HepG2 (cell line): ENCODE measurements at regions not wholly inside any gene's neighbourhood (a gene's known extent, or its start where the extent isn't known, plus 50 kb on each side); places are given as distances from the start of the nearest gene placed in this dataset.

Source experiments
- ATAC-seq: fragments of 200-7000 bp; cut with Tn5 transposase; 3 replicates; pipeline ENCODE4 v1.9.1; 2020; ENCODE audit warnings: mild to moderate bottlenecking, moderate library complexity
- BruUV-seq: library from RNA; stranded (reverse); fragments of 400-500 nt; replicated peaks from 2 replicates; lab custom pipeline; 2021; lab: Mats Ljungman, UMichigan
- CTCF ChIA-PET: fragments of 300-600 bp; formaldehyde crosslinking; extraction: SDS; loops from one replicate; lab custom pipeline; 2021; ENCODE audit warnings: low total read pairs, inconsistent platforms, low intra/inter-chr PET ratio; lab: Yijun Ruan, JAX
- POLR2A ChIA-PET: fragments of 350-600 bp; sonication (Branson Sonifier 250); formaldehyde crosslinking; loops from one replicate; lab custom pipeline; 2020; ENCODE audit warnings: antibody characterized with exemption, inconsistent platforms; lab: Yijun Ruan, JAX
- DNase-seq: peaks from one replicate; pipeline ENCODE4 v3.0.0-alpha.2; 2015; ENCODE audit warnings: low spot score
- FAIRE-seq: peaks from 3 replicates; lab custom pipeline; 2011; peaks lifted over from hg19 to GRCh38; lab: Jason Lieb, UNC
- H2AFZ ChIP-seq: one replicate; pipeline ENCODE4 v1.6.1; 2011; ENCODE audit warnings: low read length, inconsistent platforms
- H3K27ac ChIP-seq: fragments of 300-600 bp; 3 replicates; pipeline ENCODE4 v1.8.0; 2011; ENCODE audit warnings: mixed run types, mild to moderate bottlenecking, mixed read lengths, low read length, inconsistent platforms; ENCODE audit not compliant: insufficient read depth; ENCODE audit errors: extremely low read length
- H3K27me3 ChIP-seq, 2 experiments: fragments of 200-600 bp in 1 of 2; 2 replicates in 1 of 2; 3 replicates in 1 of 2; pipeline versions ENCODE4 v1.6.0 to v1.8.0; 2011; ENCODE audit warnings: low read length in 2 of 2, mild to moderate bottlenecking in 2 of 2, moderate library complexity in 2 of 2, inconsistent platforms in 1 of 2; ENCODE audit not compliant: insufficient read depth in 2 of 2, control insufficient read depth in 1 of 2
- H3K36me3 ChIP-seq, 2 experiments: fragments of 200-600 bp in 1 of 2; replicated peaks in 1 of 2; 2 replicates in 1 of 2; 3 replicates in 1 of 2; pipeline versions ENCODE4 v1.5.1 to v1.8.0; 2011; ENCODE audit warnings: low read length in 2 of 2, inconsistent platforms in 1 of 2; ENCODE audit not compliant: insufficient read depth in 2 of 2, control insufficient read depth in 1 of 2
- H3K4me1 ChIP-seq: 2 replicates; pipeline ENCODE4 v1.5.1; 2012; ENCODE audit warnings: low read length, inconsistent platforms; ENCODE audit not compliant: insufficient read depth
- H3K4me2 ChIP-seq: 2 replicates; pipeline ENCODE4 v1.6.0; 2011; ENCODE audit warnings: low read depth, low read length, inconsistent platforms
- H3K4me3 ChIP-seq, 3 experiments: fragments of 200-600 bp in 1 of 3; sonication (generic), shearing (Covaris generic) in 1 of 3; replicated peaks in 1 of 3; 2 replicates each; pipeline ENCODE4 v1.5.1; 2011 to 2016; ENCODE audit warnings: low read length in 3 of 3, inconsistent platforms in 2 of 3, low read depth in 2 of 3, mild to moderate bottlenecking in 2 of 3, control low read depth in 1 of 3, mixed read lengths in 1 of 3; ENCODE audit not compliant: insufficient read depth in 1 of 3
- H3K79me2 ChIP-seq: one replicate; pipeline ENCODE4 v1.6.1; 2011; ENCODE audit warnings: low read length, inconsistent platforms; ENCODE audit not compliant: insufficient read depth
- H3K9ac ChIP-seq: 2 replicates; pipeline ENCODE4 v1.6.0; 2011; ENCODE audit warnings: mild to moderate bottlenecking, low read depth, low read length, inconsistent platforms; ENCODE audit not compliant: insufficient read depth
- H3K9me3 ChIP-seq: 2 replicates; pipeline ENCODE4 v1.5.1; 2012; ENCODE audit warnings: mild to moderate bottlenecking, low read length
- H4K20me1 ChIP-seq: 2 replicates; pipeline ENCODE4 v1.6.0; 2011; ENCODE audit warnings: inconsistent platforms, mild to moderate bottlenecking, low read length, moderate library complexity; ENCODE audit not compliant: insufficient read depth
- FOXA1 ChIP-seq, 2 experiments: fragments of 450-650 bp in 1 of 2; sonication (generic) in 1 of 2; formaldehyde crosslinking in 1 of 2; IDR thresholded peaks; 2 replicates each; pipeline versions ENCODE4 v1.4.0 to v1.6.1; 2016 to 2020; ENCODE audit warnings: missing genetic modification reagents in 1 of 2
- FOXO1 ChIP-seq: sonication (generic); formaldehyde crosslinking; IDR thresholded peaks from 2 replicates; pipeline ENCODE4 v1.4.0; 2020; ENCODE audit warnings: missing genetic modification reagents
- HHEX ChIP-seq: IDR thresholded peaks from 2 replicates; pipeline ENCODE4 v1.6.1; 2016; ENCODE audit warnings: control low read depth
- KLF9 ChIP-seq: IDR thresholded peaks from 2 replicates; pipeline ENCODE4 v1.6.1; 2016; ENCODE audit warnings: low read depth
- PHF5A ChIP-seq: IDR thresholded peaks from one replicate; pipeline ENCODE4 v1.6.1; 2018; ENCODE audit warnings: low read depth, missing genetic modification reagents; ENCODE audit not compliant: unreplicated experiment
- SUZ12 ChIP-seq: fragments of 150-350 bp; IDR thresholded peaks from 2 replicates; pipeline ENCODE4 v1.6.1; 2014; ENCODE audit warnings: low read depth, low read length
- TEAD2 ChIP-seq: sonication (generic); formaldehyde crosslinking; IDR thresholded peaks from 2 replicates; pipeline ENCODE4 v1.9.0; 2021; ENCODE audit warnings: missing genetic modification reagents
- ZBTB1 ChIP-seq: sonication (generic); formaldehyde crosslinking; IDR thresholded peaks from 2 replicates; pipeline ENCODE4 v1.4.0; 2020; ENCODE audit warnings: missing genetic modification reagents, borderline replicate concordance
- ZFP37 ChIP-seq: sonication (generic); formaldehyde crosslinking; IDR thresholded peaks from 2 replicates; pipeline ENCODE4 v1.4.0; 2020; ENCODE audit warnings: missing genetic modification reagents, borderline replicate concordance
- ZNF501 ChIP-seq: sonication (generic); formaldehyde crosslinking; IDR thresholded peaks from 2 replicates; pipeline ENCODE4 v1.5.1; 2020; ENCODE audit warnings: mild to moderate bottlenecking, moderate library complexity, missing genetic modification reagents
- ZNF780A ChIP-seq: sonication (generic); formaldehyde crosslinking; IDR thresholded peaks from 2 replicates; pipeline ENCODE4 v1.8.0; 2022; ENCODE audit warnings: mild to moderate bottlenecking, missing genetic modification reagents, moderate library complexity
- in situ Hi-C: cut with HindIII; loops from 2 replicates; pipeline ENCODE4 v1.10.0; 2017; ENCODE audit warnings: low pct_unique_long_range_greater_than_20kb; ENCODE audit not compliant: extremely low pct_ligation_motif_present
- intact Hi-C: fragments of 100-400 bp; cut with micrococcal nuclease; formaldehyde crosslinking; loops from one replicate; pipeline ENCODE4 v1.10.0; 2022; ENCODE audit not compliant: unreplicated experiment
- TF ChIP-seq, protein P1 (sequence below): sonication (generic); formaldehyde crosslinking; IDR thresholded peaks from 2 replicates; pipeline ENCODE4 v1.8.0; 2022; ENCODE audit warnings: mild to moderate bottlenecking, missing genetic modification reagents, moderate library complexity
- TF ChIP-seq, protein P2 (sequence below): sonication (generic); formaldehyde crosslinking; IDR thresholded peaks from 2 replicates; pipeline ENCODE4 v1.5.0; 2020; ENCODE audit warnings: mild to moderate bottlenecking, missing genetic modification reagents, moderate library complexity

DNA sequence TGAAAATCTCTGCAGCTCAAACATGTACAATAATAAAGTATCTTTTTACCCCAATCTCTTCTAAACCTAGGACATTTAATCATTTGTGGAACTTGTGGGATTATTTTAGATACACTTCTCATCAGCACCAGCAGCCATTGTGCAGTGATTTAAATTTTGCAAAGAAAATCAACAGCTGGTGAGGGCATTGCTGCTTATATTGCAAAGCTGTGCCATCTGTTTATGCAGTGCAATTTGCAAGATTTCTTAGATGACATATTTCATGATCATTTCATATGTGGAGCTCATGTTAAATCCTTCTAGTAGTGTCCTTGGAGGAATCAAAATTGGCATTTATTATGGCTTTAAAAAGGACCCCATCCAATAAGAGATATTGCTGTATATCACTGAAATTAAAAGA, 320.7 kb downstream of the BTG1 start (continued):
- TF ChIP-seq ZNF501 (CRISPR knock-in tag) (no peak), PHF5A (CRISPR knock-in tag) (no peak), ZBTB1 (CRISPR knock-in tag) (no peak), SUZ12 (no peak), FOXO1 (no peak), FOXA1 (IDR thresholded peaks at IDR 0.05) (no peak), FOXA1 (CRISPR knock-in tag; IDR thresholded peaks at IDR 0.05) (no peak)
- TF ChIP-seq, protein P1, sequence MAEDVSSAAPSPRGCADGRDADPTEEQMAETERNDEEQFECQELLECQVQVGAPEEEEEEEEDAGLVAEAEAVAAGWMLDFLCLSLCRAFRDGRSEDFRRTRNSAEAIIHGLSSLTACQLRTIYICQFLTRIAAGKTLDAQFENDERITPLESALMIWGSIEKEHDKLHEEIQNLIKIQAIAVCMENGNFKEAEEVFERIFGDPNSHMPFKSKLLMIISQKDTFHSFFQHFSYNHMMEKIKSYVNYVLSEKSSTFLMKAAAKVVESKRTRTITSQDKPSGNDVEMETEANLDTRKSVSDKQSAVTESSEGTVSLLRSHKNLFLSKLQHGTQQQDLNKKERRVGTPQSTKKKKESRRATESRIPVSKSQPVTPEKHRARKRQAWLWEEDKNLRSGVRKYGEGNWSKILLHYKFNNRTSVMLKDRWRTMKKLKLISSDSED (CRISPR knock-in tag) = no peak

DNA sequence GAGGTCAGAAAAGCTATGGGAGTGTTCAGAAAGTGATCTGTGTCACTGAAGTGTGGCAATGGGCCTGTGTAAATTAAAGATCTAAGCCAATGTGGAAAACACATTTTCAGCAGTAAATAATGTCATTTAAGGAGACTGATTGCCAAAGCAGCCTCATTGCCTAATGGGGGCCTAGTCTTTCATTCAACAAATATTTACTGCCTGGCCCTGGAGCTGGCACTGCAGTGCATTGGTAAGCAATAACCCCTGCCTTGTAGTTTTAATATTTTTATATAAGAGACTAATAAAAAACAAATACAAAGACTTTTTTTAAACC, 326.6 kb downstream of the BTG1 start:
- Histone ChIP-seq H3K36me3 (no peaks in the 10 kb centered on the region), H3K4me3 (no peak overlapping the region), H3K4me2 (no peak overlapping the region), H3K9me3 (no peaks in the 10 kb centered on the region), H2AFZ (no peak overlapping the region), H4K20me1 (no peaks in the 10 kb centered on the region), H3K27ac (no peak overlapping the region), H3K4me1 (0 out of 2 replicates have a peak, but pooled peaks cover 5% of the 10 kb centered on the region), H3K79me2 (no peaks in the 10 kb centered on the region), H3K27me3 (no peaks in the 10 kb centered on the region; a peak in 1 of 5 replicates), H3K9ac (no peak overlapping the region)
- intact Hi-C loops (no loop called here), in situ Hi-C loops (loop anchor here (10.0 kb wide), 2 partner anchors 326 to 756 kb away; partner anchors contain the start of gene BTG1)
- TF ChIP-seq HHEX (CRISPR knock-in tag) (no peak), TEAD2 (no peak), ZFP37 (CRISPR knock-in tag) (no peak), KLF9 (CRISPR knock-in tag) (no peak), ZNF780A (CRISPR knock-in tag) (no peak)
- TF ChIP-seq, protein P2, sequence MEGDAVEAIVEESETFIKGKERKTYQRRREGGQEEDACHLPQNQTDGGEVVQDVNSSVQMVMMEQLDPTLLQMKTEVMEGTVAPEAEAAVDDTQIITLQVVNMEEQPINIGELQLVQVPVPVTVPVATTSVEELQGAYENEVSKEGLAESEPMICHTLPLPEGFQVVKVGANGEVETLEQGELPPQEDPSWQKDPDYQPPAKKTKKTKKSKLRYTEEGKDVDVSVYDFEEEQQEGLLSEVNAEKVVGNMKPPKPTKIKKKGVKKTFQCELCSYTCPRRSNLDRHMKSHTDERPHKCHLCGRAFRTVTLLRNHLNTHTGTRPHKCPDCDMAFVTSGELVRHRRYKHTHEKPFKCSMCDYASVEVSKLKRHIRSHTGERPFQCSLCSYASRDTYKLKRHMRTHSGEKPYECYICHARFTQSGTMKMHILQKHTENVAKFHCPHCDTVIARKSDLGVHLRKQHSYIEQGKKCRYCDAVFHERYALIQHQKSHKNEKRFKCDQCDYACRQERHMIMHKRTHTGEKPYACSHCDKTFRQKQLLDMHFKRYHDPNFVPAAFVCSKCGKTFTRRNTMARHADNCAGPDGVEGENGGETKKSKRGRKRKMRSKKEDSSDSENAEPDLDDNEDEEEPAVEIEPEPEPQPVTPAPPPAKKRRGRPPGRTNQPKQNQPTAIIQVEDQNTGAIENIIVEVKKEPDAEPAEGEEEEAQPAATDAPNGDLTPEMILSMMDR (CRISPR knock-in tag) = no peak
- ChIA-PET CTCF (no interaction called here), POLR2A (interaction anchor here (1.0 kb wide), 1 partner anchor 325 kb away, joined by 3 read pairs; no protein-coding TSS in a partner anchor)
- BruUV-seq = no TSS peak
- FAIRE-seq (no peak), DNase-seq (no peak), ATAC-seq (no peak; the same call in 2 of the 3 replicates)
